DND-41 (cell line): ENCODE measurements at regions not wholly inside any gene's neighbourhood (a gene's known extent, or its start where the extent isn't known, plus 50 kb on each side); places are given as distances from the start of the nearest gene placed in this dataset.

Source experiments
- ATAC-seq: fragments of 200-7000 bp; cut with Tn5 transposase; 3 replicates; pipeline ENCODE4 v1.9.1; 2021; ENCODE audit warnings: low read depth; ENCODE audit not compliant: insufficient read depth
- DNase-seq: peaks from one replicate; pipeline ENCODE4 v3.0.0-alpha.2; 2020
- H2AFZ ChIP-seq: 2 replicates; pipeline ENCODE4 v1.6.0; 2012; ENCODE audit warnings: low read depth, low read length
- H3K27ac ChIP-seq: 2 replicates; pipeline ENCODE4 v1.5.1; 2012; ENCODE audit warnings: low read length, inconsistent platforms
- H3K27me3 ChIP-seq: fragments of 200-600 bp; sonication (generic); 2 replicates; pipeline ENCODE4 v1.6.0; 2012; ENCODE audit warnings: low read length, mild to moderate bottlenecking, inconsistent platforms; ENCODE audit not compliant: insufficient read depth, poor library complexity
- H3K36me3 ChIP-seq: 2 replicates; pipeline ENCODE4 v1.5.1; 2012; ENCODE audit warnings: low read length, inconsistent platforms; ENCODE audit not compliant: insufficient read depth
- H3K4me1 ChIP-seq: 2 replicates; pipeline ENCODE4 v1.5.1; 2012; ENCODE audit warnings: mild to moderate bottlenecking, low read length; ENCODE audit not compliant: insufficient read depth
- H3K4me2 ChIP-seq: 2 replicates; pipeline ENCODE4 v1.6.0; 2012; ENCODE audit warnings: mild to moderate bottlenecking, moderate library complexity, low read length, inconsistent platforms; ENCODE audit not compliant: insufficient read depth
- H3K4me3 ChIP-seq, 2 experiments: fragments of 200-600 bp in 1 of 2; shearing (Covaris generic) in 1 of 2; 2 replicates each; pipeline ENCODE4 v1.5.1; 2012 to 2016; ENCODE audit warnings: inconsistent platforms in 2 of 2, low read length in 2 of 2, mild to moderate bottlenecking in 2 of 2, low read depth in 1 of 2, moderate library complexity in 1 of 2
- H3K79me2 ChIP-seq: 2 replicates; pipeline ENCODE4 v1.6.0; 2012; ENCODE audit warnings: low read length, inconsistent platforms; ENCODE audit not compliant: insufficient read depth
- H3K9ac ChIP-seq: 2 replicates; pipeline ENCODE4 v1.6.0; 2012; ENCODE audit warnings: low read depth, mild to moderate bottlenecking, inconsistent platforms, low read length, moderate library complexity
- H3K9me3 ChIP-seq: 2 replicates; pipeline ENCODE4 v1.5.1; 2012; ENCODE audit warnings: low read length, moderate library complexity, mild to moderate bottlenecking, inconsistent platforms; ENCODE audit not compliant: insufficient read depth, severe bottlenecking
- H4K20me1 ChIP-seq: 2 replicates; pipeline ENCODE4 v1.6.0; 2012; ENCODE audit warnings: low read length; ENCODE audit not compliant: insufficient read depth
- EZH2 ChIP-seq: IDR thresholded peaks from 3 replicates; pipeline ENCODE4 v1.6.1; 2012; ENCODE audit warnings: borderline replicate concordance, low read depth, mild to moderate bottlenecking, moderate library complexity, low read length, inconsistent platforms; ENCODE audit not compliant: severe bottlenecking
- TF ChIP-seq, protein P1 (sequence below): IDR thresholded peaks from 2 replicates; pipeline ENCODE4 v1.5.1; 2012; ENCODE audit warnings: borderline replicate concordance, low read length, moderate library complexity, mild to moderate bottlenecking; ENCODE audit not compliant: poor library complexity, severe bottlenecking; ENCODE audit errors: extremely low read depth

DNA sequence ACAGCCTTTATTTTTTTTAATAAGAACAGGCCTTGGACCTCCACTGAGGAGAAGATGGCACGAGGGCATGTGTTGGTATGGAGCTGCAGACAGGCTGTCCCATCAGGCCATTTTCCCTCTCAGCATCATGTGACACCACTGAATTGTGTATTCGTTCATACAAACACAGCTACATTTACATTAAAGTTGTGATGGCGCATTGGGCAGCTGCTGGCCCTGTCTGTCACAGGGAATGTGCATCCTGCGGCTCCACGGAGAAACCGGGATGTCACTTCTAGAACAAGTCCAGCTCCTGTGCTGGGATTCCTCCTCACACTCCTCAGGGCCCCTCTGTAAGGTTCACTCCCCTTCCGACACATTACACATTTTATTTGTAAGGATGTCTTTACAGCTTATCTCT is 147.6 kb upstream of the TNR start:
- Histone ChIP-seq H3K4me1 (no peaks in the 10 kb centered on the region), H3K9ac (no peak overlapping the region), H2AFZ (no peak overlapping the region), H3K36me3 (no peaks in the 10 kb centered on the region), H3K4me2 (no peak overlapping the region), H3K27me3 (no peaks in the 10 kb centered on the region), H3K4me3 (no peak overlapping the region), H3K9me3 (peaks cover 4% of the 10 kb centered on the region), H4K20me1 (no peaks in the 10 kb centered on the region), H3K79me2 (no peaks in the 10 kb centered on the region), H3K27ac (no peak overlapping the region)
- no peak for DNase-seq
- TF ChIP-seq, protein P1, sequence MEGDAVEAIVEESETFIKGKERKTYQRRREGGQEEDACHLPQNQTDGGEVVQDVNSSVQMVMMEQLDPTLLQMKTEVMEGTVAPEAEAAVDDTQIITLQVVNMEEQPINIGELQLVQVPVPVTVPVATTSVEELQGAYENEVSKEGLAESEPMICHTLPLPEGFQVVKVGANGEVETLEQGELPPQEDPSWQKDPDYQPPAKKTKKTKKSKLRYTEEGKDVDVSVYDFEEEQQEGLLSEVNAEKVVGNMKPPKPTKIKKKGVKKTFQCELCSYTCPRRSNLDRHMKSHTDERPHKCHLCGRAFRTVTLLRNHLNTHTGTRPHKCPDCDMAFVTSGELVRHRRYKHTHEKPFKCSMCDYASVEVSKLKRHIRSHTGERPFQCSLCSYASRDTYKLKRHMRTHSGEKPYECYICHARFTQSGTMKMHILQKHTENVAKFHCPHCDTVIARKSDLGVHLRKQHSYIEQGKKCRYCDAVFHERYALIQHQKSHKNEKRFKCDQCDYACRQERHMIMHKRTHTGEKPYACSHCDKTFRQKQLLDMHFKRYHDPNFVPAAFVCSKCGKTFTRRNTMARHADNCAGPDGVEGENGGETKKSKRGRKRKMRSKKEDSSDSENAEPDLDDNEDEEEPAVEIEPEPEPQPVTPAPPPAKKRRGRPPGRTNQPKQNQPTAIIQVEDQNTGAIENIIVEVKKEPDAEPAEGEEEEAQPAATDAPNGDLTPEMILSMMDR = no peak
- no peak for TF ChIP-seq EZH2
- no peak for ATAC-seq

GRCh38 chr1:175889848-175890247 is 146.5 kb upstream of the TNR start:
- no peak overlapping the region for H3K4me2 ChIP-seq
- no peaks in the 10 kb centered on the region for H3K4me1 ChIP-seq
- H3K27me3 ChIP-seq = no peaks in the 10 kb centered on the region
- no peak overlapping the region for H3K27ac ChIP-seq
- ATAC-seq = no peak
- DNase-seq = no peak
- H3K79me2 ChIP-seq = no peaks in the 10 kb centered on the region
- peaks cover 2% of the 10 kb centered on the region for H3K9me3 ChIP-seq
- H3K4me3 ChIP-seq = no peak overlapping the region
- no peak for TF ChIP-seq EZH2
- TF ChIP-seq, protein P1 = no peak
- H2AFZ ChIP-seq = no peak overlapping the region
- no peaks in the 10 kb centered on the region for H4K20me1 ChIP-seq
- no peak overlapping the region for H3K9ac ChIP-seq
- no peaks in the 10 kb centered on the region for H3K36me3 ChIP-seq

- DNase-seq (no peak), ATAC-seq (no peak)
- Histone ChIP-seq H3K27ac (no peak overlapping the region), H3K4me3 (no peak overlapping the region), H3K9ac (no peak overlapping the region), H4K20me1 (no peaks in the 10 kb centered on the region), H3K4me1 (no peaks in the 10 kb centered on the region), H3K9me3 (no peaks in the 10 kb centered on the region), H3K79me2 (no peaks in the 10 kb centered on the region), H2AFZ (no peak overlapping the region), H3K27me3 (no peaks in the 10 kb centered on the region), H3K36me3 (no peaks in the 10 kb centered on the region), H3K4me2 (no peak overlapping the region)
- TF ChIP-seq, protein P1 = no peak
Observed at GRCh38 chr1:175888996-175889395, 145.6 kb upstream of the TNR start.

- peak; percentile 35 for DNase-seq
- H3K9me3 ChIP-seq = no peaks in the 10 kb centered on the region
Observed at GRCh38 chr1:175887981-175888428, 144.6 kb upstream of the TNR start.

More at GRCh38 chr1:175887981-175888428, 144.6 kb upstream of the TNR start:
- no peak overlapping the region for H3K9ac ChIP-seq
- ATAC-seq = peak; percentile 87
- H3K36me3 ChIP-seq = no peaks in the 10 kb centered on the region
- no peaks in the 10 kb centered on the region for H3K79me2 ChIP-seq
- H4K20me1 ChIP-seq = no peaks in the 10 kb centered on the region
- TF ChIP-seq, protein P1 = peak; percentile 71
- no peak for TF ChIP-seq EZH2
- H3K27me3 ChIP-seq = no peaks in the 10 kb centered on the region
- no peaks in the 10 kb centered on the region for H3K4me1 ChIP-seq
- no peak overlapping the region for H3K4me2 ChIP-seq
- H3K4me3 ChIP-seq = no peak overlapping the region
- H2AFZ ChIP-seq = no peak overlapping the region
- H3K27ac ChIP-seq = no peak overlapping the region
